ENCODE measurements at regions not wholly inside any gene's neighbourhood (a gene's known extent, or its start where the extent isn't known, plus 50 kb on each side); places are given as distances from the start of the nearest gene placed in this dataset.

DNA sequence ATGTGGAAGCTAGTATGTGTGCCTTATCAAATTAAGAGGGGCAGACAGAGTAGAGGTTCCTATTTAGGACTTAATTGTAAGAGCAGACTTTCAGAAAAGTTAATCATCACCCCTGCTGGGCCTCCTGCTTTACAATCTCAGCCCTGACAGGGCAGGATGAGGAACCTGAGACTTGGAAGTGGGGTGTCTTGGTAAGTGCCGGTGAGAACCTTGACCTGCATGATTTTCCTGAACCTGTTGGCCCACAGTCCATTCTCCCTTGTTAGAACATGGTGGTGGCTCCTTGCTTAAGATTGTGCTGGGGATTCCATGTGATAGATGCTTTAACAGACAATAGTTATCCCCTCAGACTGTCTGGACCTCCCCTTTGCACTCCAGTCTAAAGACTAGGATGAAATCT, 141.7 kb upstream of the TMEM72 start:
- no peak for TF ChIP-seq POLR2A (IDR thresholded peaks at IDR 0.05; ENCODE audit: borderline replicate concordance, extremely low read depth, insufficient read depth, insufficient read length)
- TF ChIP-seq, protein P1, sequence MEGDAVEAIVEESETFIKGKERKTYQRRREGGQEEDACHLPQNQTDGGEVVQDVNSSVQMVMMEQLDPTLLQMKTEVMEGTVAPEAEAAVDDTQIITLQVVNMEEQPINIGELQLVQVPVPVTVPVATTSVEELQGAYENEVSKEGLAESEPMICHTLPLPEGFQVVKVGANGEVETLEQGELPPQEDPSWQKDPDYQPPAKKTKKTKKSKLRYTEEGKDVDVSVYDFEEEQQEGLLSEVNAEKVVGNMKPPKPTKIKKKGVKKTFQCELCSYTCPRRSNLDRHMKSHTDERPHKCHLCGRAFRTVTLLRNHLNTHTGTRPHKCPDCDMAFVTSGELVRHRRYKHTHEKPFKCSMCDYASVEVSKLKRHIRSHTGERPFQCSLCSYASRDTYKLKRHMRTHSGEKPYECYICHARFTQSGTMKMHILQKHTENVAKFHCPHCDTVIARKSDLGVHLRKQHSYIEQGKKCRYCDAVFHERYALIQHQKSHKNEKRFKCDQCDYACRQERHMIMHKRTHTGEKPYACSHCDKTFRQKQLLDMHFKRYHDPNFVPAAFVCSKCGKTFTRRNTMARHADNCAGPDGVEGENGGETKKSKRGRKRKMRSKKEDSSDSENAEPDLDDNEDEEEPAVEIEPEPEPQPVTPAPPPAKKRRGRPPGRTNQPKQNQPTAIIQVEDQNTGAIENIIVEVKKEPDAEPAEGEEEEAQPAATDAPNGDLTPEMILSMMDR (IDR thresholded peaks at IDR 0.05 in 2 of 3, conservative IDR thresholded peaks at IDR 0.05 in 1 of 3; ENCODE audit: borderline replicate concordance in 1 of 3, insufficient read depth in 1 of 3, low read depth in 2 of 3, low read length in 2 of 3), result no peak
- TF ChIP-seq EZH2 (IDR thresholded peaks at IDR 0.05), result no peak
- no peak for TF ChIP-seq EZH2phosphoT487 (IDR thresholded peaks at IDR 0.05; ENCODE audit: borderline replicate concordance)
- TF ChIP-seq ZNF274 (IDR thresholded peaks at IDR 0.05; ENCODE audit: low read depth, low read length), result no peak
- no peak for TF ChIP-seq POLR2AphosphoS5 (IDR thresholded peaks at IDR 0.05; ENCODE audit: low read depth, low read length)
- TF ChIP-seq, protein P2, sequence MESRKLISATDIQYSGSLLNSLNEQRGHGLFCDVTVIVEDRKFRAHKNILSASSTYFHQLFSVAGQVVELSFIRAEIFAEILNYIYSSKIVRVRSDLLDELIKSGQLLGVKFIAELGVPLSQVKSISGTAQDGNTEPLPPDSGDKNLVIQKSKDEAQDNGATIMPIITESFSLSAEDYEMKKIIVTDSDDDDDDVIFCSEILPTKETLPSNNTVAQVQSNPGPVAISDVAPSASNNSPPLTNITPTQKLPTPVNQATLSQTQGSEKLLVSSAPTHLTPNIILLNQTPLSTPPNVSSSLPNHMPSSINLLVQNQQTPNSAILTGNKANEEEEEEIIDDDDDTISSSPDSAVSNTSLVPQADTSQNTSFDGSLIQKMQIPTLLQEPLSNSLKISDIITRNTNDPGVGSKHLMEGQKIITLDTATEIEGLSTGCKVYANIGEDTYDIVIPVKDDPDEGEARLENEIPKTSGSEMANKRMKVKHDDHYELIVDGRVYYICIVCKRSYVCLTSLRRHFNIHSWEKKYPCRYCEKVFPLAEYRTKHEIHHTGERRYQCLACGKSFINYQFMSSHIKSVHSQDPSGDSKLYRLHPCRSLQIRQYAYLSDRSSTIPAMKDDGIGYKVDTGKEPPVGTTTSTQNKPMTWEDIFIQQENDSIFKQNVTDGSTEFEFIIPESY (IDR thresholded peaks at IDR 0.05; ENCODE audit: extremely low read depth, insufficient replicate concordance, low read length), result no peak
- TF ChIP-seq RAD21 (IDR thresholded peaks at IDR 0.05; ENCODE audit: low read depth), result no peak
- TF ChIP-seq YY1 (IDR thresholded peaks at IDR 0.05; ENCODE audit: extremely low read depth, insufficient replicate concordance, low read depth, low read length), result no peak
- TF ChIP-seq, protein P3, sequence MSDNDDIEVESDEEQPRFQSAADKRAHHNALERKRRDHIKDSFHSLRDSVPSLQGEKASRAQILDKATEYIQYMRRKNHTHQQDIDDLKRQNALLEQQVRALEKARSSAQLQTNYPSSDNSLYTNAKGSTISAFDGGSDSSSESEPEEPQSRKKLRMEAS (IDR thresholded peaks at IDR 0.05), result no peak
- TF ChIP-seq JUND (IDR thresholded peaks at IDR 0.05), result no peak

Data from HCT116 (cell line).